DMS79 treated with DMSO at 0.1 percent for 48 hours (cell line): ENCODE measurements at regions not wholly inside any gene's neighbourhood (a gene's known extent, or its start where the extent isn't known, plus 50 kb on each side); places are given as distances from the start of the nearest gene placed in this dataset.
"Not testable (repeated sequence)": the region's sequence is repeated elsewhere in the genome, so short reads cannot be mapped to it uniquely, and the experiment has no call there.

ENCODE experiments used
- DNase-seq: peaks from one replicate; lab custom pipeline; 2025; lab: John Stamatoyannopoulos, UW

- DNase-seq: no peak
Observed at GRCh38 chr21:23968722-23969647, 1638.3 kb downstream of the MRPL39 start.

DNA sequence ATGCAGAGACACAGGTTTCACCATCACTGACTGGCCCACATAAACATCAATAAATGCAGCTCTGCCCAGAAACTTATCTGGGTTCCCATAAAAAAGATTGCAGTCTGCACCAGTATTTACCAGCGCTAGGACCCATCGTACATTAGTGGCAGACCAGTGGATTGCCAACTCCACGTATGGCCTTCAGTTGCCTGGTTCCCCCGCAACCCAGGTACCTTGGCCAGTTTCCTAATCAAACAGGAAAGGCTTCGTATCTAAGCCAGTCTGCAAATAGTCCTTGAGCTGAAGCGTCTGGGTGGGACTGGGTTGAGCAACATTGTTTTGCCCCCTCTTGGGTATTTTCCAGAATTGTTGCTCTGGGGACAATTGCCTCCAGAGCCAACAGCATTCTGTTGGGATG, 1639.3 kb downstream of the MRPL39 start:
- DNase-seq: no peak

DNA sequence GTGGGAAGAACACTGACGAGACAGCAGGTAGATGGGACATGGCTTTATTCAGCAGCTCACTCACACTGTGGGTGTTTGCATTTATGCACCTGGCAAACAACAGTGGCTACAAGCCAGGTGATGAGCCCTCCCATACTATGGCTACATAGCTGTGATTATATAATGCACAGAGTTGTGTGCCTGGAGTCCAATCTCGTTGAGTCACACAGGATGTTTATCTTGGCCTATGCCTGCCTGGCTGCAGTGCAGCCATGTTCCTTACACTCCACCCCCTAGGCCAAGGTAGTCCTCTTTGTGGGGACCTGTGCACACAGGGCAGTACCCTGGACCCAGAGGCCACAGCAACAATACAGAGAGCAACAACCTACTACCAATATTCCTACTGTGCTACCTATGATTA, 1643.8 kb downstream of the MRPL39 start:
- DNase-seq: no peak

DNA sequence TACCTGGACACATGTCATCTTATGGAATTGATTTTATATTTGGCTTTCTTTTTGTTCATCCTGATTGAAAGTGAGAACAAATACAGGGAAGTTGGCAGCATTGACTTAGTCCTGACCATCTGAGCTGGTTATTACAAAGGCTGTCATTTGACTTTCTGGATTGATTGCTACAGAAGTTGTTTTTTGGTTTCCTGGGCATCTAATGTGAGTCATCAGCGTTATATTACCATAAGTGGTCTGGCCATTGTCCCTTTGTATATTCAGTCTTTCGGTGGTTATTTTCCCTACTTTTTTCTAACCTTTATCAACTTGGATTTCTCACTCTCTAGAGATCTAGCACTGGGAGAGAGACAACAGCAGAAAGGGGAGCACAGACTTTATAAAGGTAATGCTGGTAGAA, 1646.5 kb downstream of the MRPL39 start:
- DNase-seq: no peak

GRCh38 chr21:23955135-23955843, 1652.0 kb downstream of the MRPL39 start:
- no peak for DNase-seq

GRCh38 chr21:23952269-23952668, 1655.0 kb downstream of the MRPL39 start:
- DNase-seq: no peak

- DNase-seq: no peak
Observed at GRCh38 chr21:23951251-23951650, 1656.0 kb downstream of the MRPL39 start.

DNA sequence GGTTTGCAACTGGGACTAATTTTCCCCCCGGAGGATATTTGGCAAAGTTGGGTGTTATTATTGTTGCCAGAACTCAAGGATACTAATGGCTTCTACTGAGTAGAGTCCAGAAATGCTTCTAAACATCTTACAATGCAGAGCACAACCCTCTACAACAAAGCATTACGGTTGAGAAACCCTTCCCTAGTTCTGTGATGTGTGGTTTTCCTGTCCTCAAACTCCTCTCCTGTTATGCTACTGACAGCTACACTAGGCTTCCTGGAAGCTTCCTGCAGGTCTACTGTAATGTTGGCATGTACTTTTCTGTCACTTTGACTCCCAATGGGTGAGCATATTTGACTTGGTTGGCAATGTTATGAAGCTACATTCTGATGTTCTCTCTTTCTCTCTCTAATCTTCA, 1656.9 kb downstream of the MRPL39 start:
- no peak for DNase-seq

GRCh38 chr21:23949493-23949892, 1657.8 kb downstream of the MRPL39 start:
- no peak for DNase-seq

GRCh38 chr21:23939369-23940065, 1667.8 kb downstream of the MRPL39 start:
- no peak for DNase-seq

GRCh38 chr21:23936991-23937390, 1670.3 kb downstream of the MRPL39 start:
- DNase-seq: no peak

- DNase-seq: no peak
Observed at GRCh38 chr21:23936224-23936623, 1671.1 kb downstream of the MRPL39 start.

GRCh38 chr21:23930565-23930964, 1676.7 kb downstream of the MRPL39 start:
- no peak for DNase-seq

DNA sequence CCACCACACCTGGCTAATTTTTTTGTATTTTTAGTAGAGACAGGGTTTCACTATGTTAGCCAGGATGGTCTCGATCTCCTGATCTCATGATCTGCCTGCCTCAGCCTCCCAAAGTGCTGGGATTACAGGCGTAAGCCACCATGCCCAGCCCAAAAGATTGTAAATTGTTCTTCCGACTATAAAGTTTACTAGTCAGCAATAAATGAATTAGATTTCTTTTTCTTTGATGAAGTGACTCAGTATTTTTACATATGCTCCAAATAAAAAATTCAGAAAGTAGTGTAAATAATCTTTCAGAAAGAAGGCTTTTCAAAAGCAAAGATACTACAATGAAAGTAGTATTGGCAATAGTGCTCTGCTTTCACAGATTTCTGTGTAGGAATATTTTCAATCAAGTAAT, 1680.9 kb downstream of the MRPL39 start:
- DNase-seq: not testable (repeated sequence)

DNA sequence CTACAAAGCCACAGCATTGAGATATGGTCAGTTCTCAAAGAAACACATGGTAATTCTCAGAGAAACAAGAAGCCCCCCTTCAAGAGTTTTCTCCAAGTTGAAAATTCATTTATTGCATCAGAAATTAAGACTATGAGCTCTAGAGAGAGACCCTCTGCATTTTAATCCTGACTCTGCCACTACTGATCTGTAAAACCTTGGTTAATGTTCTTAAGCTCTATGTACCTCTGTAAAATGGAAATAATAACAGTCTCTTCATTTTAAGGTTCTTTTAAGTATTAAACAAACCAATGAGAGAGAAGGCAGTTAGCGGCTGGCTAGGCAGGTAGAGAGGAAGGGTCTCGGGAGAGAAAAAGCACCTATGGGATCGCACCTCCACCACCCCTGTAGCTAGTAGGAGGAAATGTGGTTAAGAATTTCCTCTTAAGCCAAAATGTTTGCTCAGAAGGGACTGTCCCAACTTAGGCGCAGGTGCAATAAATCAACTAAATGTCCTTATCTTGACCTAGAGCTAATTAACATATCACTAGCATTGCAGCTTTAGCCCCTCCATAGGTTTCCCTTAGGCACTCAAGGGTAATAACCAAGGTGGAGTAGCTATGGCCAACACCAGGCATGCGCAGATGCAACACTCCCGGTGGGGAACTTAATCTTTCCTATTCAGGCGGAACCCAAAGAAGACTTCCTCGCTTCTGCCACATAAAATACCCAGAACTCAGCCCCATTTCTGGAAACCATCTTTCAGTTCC, 1685.4 kb downstream of the MRPL39 start:
- DNase-seq: no peak

- no peak for DNase-seq
Observed at GRCh38 chr21:23900727-23901126, 1706.6 kb downstream of the MRPL39 start.

DNA sequence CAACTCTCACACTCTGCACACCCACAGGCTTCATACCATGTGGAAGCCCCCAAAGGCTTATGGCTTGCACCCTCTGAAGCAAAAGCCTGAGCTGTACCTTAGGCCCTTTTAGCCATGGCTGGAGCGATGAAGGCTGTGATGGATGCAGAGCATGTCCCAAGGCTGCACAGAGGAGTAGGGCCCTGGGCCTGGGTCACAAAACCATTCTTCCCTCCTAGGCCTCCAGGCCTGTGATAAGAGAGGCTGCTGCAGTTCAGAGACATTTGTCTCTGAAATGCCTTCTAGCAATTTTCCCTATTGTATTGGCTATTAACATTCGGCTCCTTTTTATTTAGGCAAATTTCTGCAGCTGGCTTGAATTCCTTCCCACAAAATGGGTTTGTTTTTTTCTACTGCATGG, 1707.7 kb downstream of the MRPL39 start:
- no peak for DNase-seq

DNA sequence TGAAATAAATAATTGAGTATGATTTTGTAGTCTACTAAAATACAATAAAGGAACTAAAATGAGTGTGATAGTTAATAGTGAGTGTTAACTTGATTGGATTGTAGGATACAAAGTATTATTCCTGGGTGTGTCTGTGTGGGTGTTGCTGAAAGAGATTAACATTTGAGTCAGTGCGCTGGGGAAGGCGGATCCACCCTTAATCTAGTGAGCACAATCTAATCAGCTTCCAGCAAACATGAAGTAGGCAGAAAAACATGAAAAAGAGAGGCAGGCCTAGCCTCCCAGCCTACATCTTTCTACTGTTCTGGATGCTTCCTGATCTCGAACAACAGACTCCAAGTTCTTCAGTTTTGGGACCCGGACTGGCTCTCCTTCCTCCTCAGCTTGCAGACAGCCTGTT, 1716.6 kb downstream of the MRPL39 start:
- no peak for DNase-seq

DNA sequence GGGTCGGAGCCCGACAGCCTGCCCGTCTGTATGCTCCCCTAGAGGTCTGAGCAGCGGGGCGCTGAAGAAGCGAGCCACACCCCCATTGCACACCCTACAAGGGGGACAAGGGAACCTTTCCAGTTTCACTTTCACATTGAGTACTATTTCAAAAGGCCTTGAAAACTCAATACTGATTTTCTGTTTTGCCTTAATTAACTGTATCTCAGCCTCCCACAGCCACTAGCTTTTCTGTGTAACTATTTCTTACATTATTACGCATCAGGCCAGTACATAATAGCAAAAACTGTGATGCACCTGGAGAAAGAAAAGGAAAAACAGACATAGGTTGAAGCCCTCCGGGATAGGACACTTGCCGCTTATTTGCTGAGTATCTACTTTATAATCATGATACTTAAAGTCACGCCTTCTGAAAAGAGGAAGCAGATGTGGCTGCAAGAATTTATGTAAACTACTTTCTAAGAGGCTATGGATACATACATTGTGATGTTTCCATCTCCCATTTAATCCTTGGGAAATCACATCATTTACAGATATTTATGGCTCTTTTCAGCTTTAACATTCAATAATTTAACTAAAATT, 1719.5 kb downstream of the MRPL39 start:
- DNase-seq: no peak

DNA sequence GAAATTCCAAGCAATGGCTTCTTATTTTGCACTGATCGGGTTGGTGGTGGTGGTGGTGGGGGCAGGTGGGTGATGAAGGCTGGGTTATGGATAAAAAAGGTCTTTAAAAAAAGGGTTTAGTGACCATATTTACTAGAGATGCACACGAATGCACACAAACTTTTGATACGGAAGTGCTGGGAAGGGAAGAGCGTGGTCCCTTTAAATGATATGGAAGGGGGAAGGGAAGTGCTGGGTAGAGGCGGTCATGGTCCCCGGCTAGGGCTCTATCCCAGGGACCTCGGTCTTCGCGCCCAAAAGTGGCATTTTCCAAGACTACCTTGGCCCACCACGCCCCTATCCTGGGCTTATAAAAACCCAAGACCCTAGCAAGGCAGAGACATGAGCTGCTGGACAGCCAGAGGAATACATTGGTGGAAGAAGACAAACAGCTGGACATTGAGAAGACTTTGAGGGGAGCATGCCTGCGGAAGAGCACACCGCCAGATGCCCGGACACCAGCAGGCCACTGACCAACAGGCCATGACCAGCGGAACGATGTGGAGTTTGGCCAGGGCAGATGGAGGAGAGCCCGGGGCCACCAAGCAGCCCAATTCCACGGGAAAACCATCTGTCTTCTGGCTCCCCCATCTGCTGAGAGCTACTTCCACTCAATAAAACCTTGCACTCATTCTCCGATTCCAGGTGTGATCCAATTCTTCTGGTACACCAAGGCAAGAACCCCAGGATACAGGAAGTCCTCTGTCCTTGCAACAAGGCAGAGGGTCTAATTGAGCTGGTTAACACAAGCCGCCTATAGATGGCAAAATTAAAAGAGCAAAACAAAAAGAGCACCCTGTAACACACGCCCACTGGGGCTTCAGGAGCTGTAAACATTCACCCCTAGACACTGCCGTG, 1720.2 kb downstream of the MRPL39 start:
- DNase-seq: no peak

DNA sequence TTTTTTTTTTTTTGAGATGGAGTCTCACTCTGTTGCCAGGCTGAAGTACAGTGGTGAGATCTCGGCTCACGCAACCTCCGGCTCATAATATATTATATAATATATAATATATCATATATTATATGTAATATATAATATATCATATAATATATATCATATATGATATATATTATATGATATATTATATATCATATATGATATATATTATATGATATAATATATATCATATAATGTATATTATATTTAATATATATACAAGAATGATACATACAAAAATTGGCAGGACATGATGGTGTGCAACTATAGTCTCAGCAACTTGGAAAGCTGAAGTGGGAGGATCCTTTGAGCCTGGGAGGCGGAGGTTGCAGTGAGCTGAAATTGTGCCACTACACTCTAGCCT, 1725.5 kb downstream of the MRPL39 start:
- no peak for DNase-seq
